ENCODE measurements at regions not wholly inside any gene's neighbourhood (a gene's known extent, or its start where the extent isn't known, plus 50 kb on each side); places are given as distances from the start of the nearest gene placed in this dataset.
"Not testable (repeated sequence)": the region's sequence is repeated elsewhere in the genome, so short reads cannot be mapped to it uniquely, and the experiment has no call there.

- no peak for DNase-seq (ENCODE audit: low spot score)
Measured at GRCh38 chr3:19825193-19825592, 108.8 kb downstream of the EFHB start.

GRCh38 chr3:19822805-19823204 is 111.2 kb downstream of the EFHB start:
- DNase-seq (ENCODE audit: low spot score): no peak

- no peak for DNase-seq (ENCODE audit: low spot score)
Measured at GRCh38 chr3:19816631-19817030, 117.4 kb downstream of the EFHB start.

GRCh38 chr3:19815805-19816204 is 118.2 kb downstream of the EFHB start:
- DNase-seq (ENCODE audit: low spot score): no peak

GRCh38 chr3:19813743-19814142 is 120.3 kb downstream of the EFHB start:
- not testable (repeated sequence) for DNase-seq (ENCODE audit: low spot score)

- peak; percentile 74 for DNase-seq (ENCODE audit: low spot score)
Measured at GRCh38 chr3:19811689-19812088, 122.3 kb downstream of the EFHB start.

- no peak for DNase-seq (ENCODE audit: low spot score)
Measured at GRCh38 chr3:19808834-19809233, 125.2 kb downstream of the EFHB start.

GRCh38 chr3:19799887-19800286 is 134.1 kb downstream of the EFHB start:
- DNase-seq (ENCODE audit: low spot score): no peak

- DNase-seq (ENCODE audit: low spot score): no peak
Measured at GRCh38 chr3:19799115-19799514, 134.9 kb downstream of the EFHB start.

- DNase-seq (ENCODE audit: low spot score): no peak
Measured at GRCh38 chr3:19798324-19798723, 135.7 kb downstream of the EFHB start.

GRCh38 chr3:19792388-19792787 is 141.6 kb downstream of the EFHB start:
- no peak for DNase-seq (ENCODE audit: low spot score)

- DNase-seq (ENCODE audit: low spot score): no peak
Measured at GRCh38 chr3:19775765-19776164, 158.3 kb downstream of the EFHB start.

- DNase-seq (ENCODE audit: low spot score): no peak
Measured at GRCh38 chr3:19769694-19770093, 164.3 kb downstream of the EFHB start.

- DNase-seq (ENCODE audit: low spot score): no peak
Measured at GRCh38 chr3:19765954-19766353, 168.1 kb downstream of the EFHB start.

GRCh38 chr3:19757773-19758172 is 176.2 kb downstream of the EFHB start:
- DNase-seq (ENCODE audit: low spot score): no peak

- DNase-seq (ENCODE audit: low spot score): no peak
Measured at GRCh38 chr3:19749448-19750017, 184.5 kb downstream of the EFHB start.

- DNase-seq (ENCODE audit: low spot score): no peak
Measured at GRCh38 chr3:19748782-19749447, 185.1 kb downstream of the EFHB start.

- DNase-seq (ENCODE audit: low spot score): no peak
Measured at GRCh38 chr3:19744047-19744446, 190.0 kb downstream of the EFHB start.

- DNase-seq (ENCODE audit: low spot score): no peak
Measured at GRCh38 chr3:19742935-19743334, 191.1 kb downstream of the EFHB start.

GRCh38 chr3:19739504-19739903 is 194.5 kb downstream of the EFHB start:
- DNase-seq (ENCODE audit: low spot score): no peak

- DNase-seq (ENCODE audit: low spot score): no peak
Measured at GRCh38 chr3:19738846-19739245, 195.2 kb downstream of the EFHB start.

GRCh38 chr3:19735111-19735510 is 198.9 kb downstream of the EFHB start:
- DNase-seq (ENCODE audit: low spot score): no peak

GRCh38 chr3:19734453-19734852 is 199.6 kb downstream of the EFHB start:
- DNase-seq (ENCODE audit: low spot score): no peak

GRCh38 chr3:19725000-19725399 is 209.0 kb downstream of the EFHB start:
- DNase-seq (ENCODE audit: low spot score): no peak

Data from hematopoietic multipotent progenitor cell treated with erythropoietin and hydrocortisone succinate and interleukin-3 and kit ligand, for 17 days (in vitro differentiated cells).